ENCODE measurements at regions not wholly inside any gene's neighbourhood (a gene's known extent, or its start where the extent isn't known, plus 50 kb on each side); places are given as distances from the start of the nearest gene placed in this dataset.

DNA sequence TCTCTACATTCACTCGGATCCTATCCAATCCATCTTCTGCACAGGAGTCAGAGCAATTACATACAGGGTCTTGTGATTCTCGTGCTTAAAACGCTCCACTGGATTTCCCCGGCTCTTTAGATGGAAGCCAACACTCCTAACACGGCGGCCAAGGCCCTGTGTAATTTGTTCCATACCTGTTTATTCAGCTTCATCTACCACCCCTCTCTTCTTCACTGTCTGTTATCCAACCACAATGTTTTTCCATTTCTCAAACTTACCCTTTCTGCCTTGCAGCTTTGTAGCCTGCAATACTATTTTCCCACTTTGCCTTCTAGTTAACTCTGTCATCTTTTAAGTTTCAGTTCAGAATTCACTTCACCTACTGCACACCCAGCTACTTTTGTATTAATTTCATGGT is 249.6 kb upstream of the USP25 start:
- ATAC-seq = no peak
- intact Hi-C loops (cut with micrococcal nuclease) = loop anchor here (5.0 to 10.0 kb wide), 2 partner anchors 415 to 618 kb away; partner anchors contain the start of gene NRIP1
- no peak for DNase-seq

DNA sequence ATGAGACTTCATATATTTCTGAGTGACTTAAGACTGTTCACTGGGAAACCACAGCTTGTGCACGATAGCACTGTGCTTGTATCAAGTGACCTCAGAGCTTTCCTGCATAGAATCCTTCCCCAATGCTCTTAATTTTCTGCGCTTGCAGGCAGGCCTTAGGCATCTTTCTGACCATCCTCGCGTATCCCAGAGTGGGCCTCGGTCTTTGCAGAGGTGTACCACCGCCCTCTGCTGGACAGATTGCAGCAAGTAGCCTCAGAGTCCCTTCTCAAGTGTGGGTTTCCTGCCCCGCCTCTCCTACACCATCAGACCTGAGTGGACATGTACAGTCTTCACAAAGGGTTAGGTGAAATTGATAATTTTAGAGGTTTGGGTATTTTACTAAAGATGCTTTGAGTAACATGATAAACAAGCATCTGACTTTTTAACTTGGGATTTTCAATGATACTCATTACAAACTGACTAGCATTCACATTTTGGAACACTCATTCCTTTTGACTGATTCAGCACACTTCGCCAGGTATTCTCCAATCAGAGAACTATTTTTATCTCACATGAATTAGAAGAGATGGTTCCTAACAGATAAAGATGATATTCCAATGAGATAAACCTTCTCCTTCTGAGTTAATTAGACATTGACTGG is 246.5 kb upstream of the USP25 start:
- ATAC-seq (peak; percentile 100), DNase-seq (peak; percentile 86)
- intact Hi-C loops (cut with micrococcal nuclease) = loop anchor here (5.0 to 10.0 kb wide), 2 partner anchors 418 to 621 kb away; partner anchors contain the start of gene NRIP1

DNA sequence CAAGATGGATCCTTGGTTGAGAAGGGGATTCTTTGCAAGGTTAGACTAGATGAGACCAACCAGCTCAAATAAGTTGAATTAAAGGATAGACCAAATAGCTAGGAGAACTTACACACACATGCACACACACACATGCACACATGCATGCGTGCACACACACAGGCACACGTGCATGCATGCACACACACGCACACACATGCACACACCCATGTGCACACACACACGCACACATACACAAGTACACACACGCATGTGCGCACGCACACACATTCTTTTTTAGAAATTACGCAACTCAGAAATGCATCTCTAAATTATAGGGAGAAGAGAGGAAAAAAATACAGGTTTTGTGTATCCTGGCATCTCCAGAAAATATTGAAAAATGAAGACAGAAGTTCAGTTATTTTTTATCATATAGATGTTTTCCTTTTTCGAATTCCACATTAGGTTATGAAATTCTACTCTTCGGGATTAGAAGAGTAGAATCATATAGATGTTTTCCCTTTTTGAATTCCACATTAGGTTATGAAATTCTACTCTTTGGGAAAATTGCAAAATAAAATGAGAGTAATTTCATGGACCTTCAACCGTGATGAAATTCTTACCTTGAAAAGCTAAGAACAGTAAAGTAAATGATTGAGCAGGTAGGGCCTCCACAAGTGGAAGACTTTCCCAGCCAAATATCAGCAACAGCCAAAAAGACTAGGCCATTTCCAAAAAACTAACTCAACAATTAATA is 243.2 kb upstream of the USP25 start:
- ATAC-seq = no peak
- intact Hi-C loops (cut with micrococcal nuclease) = loop anchor here (10.0 kb wide), 1 partner anchor 422 kb away; the partner anchor contains the start of gene NRIP1
- no peak for DNase-seq

DNA sequence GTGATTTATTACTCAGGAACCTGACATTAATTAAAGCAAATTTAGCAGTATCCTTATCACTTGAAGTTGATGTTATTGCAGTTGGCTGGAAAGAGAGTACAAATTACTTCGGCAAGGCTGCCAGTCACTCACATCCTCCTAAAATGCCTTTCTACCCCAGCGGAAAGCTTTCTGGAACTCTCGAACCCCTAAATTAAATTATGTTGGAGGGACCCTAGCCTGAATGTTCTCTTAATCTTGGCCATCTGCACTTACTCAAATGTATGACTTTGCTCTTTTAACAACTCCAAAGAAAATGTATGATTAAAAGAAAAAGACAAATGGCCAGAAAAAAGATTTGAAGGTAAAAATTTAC is 242.6 kb upstream of the USP25 start:
- no peak for DNase-seq
- intact Hi-C loops (cut with micrococcal nuclease) = loop anchor here (10.0 kb wide), 1 partner anchor 422 kb away; the partner anchor contains the start of gene NRIP1
- no peak for ATAC-seq

DNA sequence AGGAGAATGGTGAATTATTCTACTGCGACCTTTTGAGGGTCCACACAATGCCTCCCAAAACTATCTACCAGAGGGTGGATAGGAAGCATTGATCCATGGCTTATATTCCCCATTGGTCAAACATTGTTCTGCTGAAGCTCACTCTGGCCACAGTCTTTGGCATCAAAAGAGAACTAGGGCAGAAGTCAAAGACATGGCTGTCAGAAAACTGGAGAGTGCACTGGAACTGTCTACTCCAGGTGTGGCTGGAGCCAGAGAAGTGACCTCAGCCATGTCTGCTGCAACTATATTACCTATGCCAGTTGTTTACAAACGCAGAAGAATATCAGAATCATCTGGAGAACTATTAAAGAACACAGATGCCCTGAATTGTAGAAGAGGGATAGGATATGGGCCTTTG is 238.7 kb upstream of the USP25 start:
- no peak for ATAC-seq
- DNase-seq = no peak
- intact Hi-C loops (cut with micrococcal nuclease) = no loop called here

DNA sequence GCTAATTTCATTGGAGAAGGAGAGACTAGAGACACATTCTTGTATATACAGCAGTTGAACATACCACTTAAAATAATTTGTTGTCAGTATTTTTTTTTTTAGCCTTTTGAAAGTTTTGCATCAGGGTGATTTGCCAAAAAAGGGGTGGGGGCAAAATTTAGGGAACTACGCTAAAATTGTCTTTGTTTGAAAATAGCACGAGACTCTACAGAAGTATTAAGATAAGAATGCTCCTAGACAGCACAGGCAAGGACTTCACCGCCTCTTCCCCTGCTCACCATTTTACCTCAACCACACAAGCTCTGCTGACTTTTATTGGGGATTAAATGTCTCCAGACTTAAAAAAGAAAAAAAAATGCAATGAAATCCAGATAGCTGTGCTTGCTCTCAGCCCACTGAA is 236.1 kb upstream of the USP25 start:
- no peak for ATAC-seq

DNA sequence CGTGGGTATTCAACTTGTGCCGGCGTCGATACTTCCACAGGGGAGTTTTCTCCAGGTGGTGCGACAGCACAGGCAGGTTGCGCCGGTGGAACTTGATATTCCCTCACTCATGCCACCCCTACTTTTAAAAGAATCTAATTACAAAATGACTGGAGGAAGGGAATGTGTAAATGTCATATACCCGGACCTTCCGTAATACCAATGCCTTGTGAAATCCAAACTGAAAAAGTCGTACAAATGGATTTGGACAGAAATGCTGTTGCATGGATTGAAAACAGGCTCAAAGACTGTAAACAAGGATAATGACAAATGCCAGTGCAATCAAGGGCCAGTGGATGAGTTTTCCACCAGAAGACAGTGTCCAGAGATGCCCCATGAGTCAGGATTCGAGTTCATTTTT is 235.3 kb upstream of the USP25 start:
- intact Hi-C loops (cut with micrococcal nuclease) = no loop called here
- DNase-seq (no peak), ATAC-seq (no peak)

More for the DNA sequence above, 236.1 kb upstream of the USP25 start:
- no peak for DNase-seq
- intact Hi-C loops (cut with micrococcal nuclease) = no loop called here

DNA sequence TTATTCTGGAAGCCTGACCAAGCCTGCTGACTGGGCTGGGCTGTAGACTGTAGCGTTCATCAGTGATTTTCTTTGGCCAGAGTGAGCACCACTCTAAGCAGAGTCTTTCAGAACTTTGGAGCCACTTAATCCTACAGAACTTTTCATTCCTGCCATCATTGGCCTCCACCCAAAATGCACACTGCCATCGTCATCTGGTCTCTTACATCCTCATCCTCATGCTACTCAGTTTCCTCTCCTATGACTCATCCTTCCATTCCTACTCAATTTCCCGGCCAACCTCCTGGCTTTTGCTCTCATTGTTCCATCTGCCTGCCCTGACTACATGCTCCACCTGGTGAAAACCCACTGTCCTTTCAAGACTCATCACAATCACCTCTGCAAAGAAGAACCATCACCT is 233.8 kb upstream of the USP25 start:
- DNase-seq (no peak), ATAC-seq (no peak)
- intact Hi-C loops (cut with micrococcal nuclease) = no loop called here

DNA sequence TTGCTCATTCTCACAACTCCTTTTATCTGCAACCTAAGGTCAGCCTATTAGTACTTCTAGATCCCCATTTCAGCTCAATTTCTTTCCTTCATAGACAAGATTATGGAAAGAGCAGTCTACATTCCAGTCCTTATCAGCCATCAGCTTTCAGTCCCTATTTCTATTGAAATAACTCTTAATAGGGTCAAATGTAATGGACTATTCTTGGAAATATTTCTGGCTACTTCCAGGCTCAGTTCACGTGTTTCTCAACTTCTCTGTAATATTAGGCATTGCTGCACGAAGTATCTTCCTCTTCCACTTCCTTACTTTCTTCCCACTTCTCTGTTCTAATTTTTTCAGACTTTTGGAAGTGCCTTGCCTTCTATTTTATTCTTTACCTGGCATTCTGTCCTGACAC is 232.9 kb upstream of the USP25 start:
- no peak for ATAC-seq

DNA sequence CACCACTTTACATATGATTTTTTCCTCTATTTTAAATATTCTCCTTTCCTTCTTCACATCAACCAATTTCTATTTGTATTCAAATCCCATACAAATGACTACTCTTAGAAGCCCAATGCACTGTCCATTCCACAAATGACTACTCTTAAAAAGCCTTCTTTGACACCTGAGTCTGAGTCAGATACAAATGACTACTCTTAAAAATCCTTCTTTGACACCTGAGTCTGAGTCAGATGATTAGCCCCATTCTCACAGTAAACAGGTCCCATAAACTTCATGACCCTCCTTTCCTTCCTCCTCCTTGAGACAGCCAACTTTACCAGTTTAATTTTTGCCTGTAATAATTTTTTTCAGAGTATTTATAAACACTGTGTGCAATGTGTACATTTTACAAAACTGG is 231.3 kb upstream of the USP25 start:
- ATAC-seq (no peak), DNase-seq (no peak)
- intact Hi-C loops (cut with micrococcal nuclease) = no loop called here

More for the DNA sequence above, 232.9 kb upstream of the USP25 start:
- intact Hi-C loops (cut with micrococcal nuclease) = no loop called here
- DNase-seq = no peak

DNA sequence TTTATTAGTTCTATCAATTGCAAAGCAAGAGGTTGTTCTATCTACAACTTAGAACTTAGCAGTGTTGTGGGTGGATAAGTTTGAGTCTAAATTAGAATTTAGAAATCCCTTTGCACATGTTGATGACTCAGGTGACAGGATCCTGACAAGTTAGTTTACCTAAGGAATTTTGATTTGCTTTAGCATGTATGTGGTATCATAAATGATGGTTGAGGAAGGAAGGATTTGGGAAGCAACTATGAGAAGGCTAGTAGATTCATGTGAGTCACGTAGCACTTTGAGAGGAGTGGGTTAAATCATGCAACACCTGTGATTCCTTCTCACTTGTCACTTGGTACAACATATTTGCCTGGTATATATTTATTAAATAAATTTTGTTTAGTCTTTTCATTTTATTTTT is 223.7 kb upstream of the USP25 start:
- intact Hi-C loops (cut with micrococcal nuclease) = no loop called here
- no peak for DNase-seq
- ATAC-seq = no peak

DNA sequence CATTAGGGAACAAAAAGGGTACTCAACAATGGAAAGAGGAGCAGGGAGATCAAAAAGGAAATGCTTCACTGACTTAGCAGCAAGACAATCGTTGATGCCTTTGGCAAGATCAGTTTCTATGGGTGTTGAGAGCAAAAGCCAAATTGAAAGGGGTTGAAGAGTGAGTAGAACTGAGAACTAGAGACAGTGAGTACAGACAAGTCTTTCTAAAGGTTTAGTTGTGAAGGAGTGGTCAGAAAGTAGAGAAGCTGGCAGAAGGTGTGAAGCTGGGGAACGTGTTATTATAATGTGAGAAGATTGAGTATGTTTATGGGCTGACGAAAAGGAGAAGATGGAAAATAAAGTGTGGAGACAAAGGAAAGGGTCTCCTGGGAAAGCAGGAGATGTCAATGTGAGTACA is 221.2 kb upstream of the USP25 start:
- DNase-seq (no peak), ATAC-seq (no peak)
- intact Hi-C loops (cut with micrococcal nuclease) = no loop called here

DNA sequence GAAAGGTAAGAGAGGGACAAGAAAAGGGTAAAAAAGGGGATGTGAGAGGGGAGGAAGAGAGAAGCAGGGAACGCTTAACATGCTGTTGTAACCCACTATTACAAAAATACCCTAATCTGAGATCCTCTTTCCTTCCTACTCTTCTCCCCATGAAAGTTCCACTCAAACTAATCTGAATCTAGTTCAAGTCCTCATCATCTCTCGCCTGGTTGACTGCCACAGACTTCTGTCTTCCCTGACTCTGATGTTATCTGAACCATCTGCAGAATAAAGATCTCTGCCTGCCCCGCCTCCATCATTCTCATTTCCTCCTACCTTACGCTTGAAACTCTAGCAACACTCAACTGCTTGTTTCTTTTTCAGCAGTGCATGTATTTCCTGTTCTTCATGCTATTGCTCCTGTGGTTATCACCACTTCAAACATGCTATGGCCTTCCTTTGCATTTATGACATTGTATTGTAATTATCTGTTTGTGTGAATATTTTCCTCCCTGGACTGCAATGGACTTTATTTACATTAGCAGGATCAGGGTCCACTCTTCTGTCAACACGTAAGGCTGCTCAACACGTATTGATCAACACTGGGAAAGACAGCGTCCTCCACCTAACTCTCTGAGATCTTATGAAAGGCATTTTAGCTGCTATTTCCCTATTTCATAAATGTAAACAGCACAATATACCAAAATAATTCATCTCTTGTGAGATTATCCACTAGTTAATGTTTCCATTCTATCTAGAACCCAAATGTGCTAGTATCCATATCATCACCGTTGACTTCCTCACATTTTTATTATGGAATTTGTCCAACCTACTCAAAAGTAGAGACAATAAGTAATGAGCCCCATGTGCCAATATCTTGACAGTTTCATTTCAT is 215.5 kb upstream of the USP25 start:
- ATAC-seq (no peak), DNase-seq (no peak)
- intact Hi-C loops (cut with micrococcal nuclease) = no loop called here

DNA sequence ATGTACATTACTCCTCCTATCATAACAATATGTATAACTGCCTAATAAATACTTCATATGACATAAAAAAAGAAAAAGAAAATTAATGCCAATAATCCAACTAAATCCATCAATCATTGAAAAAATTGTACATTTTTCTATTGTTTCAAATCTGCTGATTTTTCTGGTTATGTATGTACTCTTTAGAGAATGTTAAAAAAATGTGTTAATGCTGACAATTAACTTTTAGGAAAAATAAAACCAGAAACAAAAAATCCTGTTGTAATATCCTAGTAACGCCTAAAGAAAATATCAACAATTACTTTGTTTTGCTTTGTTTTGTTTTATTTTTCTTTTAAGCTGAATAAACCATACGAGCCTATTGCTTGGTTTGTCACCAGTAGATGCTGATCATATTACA is 213.9 kb upstream of the USP25 start:
- no peak for ATAC-seq
- DNase-seq = no peak
- intact Hi-C loops (cut with micrococcal nuclease) = no loop called here

DNA sequence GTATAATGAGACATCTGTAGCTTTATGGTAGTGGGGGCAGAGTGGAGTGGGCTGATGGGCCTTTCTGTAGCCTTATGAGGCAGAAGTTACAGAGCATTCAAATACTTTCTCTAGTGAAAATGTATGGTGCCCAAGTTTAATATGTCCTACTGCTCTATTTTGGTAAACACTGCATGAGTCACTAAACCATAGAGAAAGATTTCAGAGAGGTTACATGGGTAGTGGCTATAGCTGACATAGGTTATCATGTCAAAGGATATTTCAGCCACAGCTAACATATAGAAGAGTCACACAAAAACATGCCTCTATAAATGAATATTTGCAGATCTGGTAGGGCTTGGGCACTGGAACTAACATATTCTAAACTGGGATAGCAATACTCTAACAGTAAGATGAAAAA is 212.4 kb upstream of the USP25 start:
- intact Hi-C loops (cut with micrococcal nuclease) = no loop called here

DNA sequence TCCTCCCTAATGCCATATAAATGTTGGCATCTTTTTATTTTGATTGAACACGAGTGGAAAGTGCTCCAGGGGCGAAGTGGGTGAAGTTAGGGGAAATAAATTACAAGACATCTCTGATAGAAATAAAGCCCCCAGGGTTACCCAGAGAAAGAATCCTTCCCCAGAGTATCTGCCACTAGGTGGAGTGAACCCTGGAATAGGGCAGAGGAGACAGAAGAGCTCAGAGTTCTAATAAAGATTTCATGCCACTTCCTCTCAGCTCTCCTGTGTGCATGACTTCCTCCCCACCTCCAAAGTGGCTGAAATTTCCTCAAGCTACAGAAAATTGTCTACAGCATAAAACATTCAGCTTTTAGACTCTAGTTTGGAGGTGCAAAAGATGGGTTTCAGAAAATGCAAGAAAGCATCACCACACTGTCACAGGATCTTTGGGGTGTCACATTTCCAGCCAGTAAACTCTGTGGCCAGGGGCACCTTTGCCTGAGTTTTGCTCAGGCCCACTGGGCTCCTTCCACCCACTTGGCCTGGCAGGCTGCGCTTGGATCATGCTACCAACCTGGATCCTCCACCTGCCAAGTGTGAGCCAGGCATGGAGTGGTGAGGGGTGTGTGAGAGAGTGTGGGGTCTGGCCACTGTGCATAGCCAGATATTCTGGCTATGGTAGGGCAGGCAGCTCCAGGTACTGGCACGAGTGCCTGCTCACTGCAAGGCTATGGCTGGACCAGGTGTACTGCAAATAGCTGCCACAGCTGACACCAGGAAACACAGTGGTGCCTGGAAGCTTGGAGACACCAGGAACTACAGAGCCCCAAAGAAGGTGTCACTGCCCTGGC is 208.8 kb upstream of the USP25 start:
- DNase-seq = no peak
- intact Hi-C loops (cut with micrococcal nuclease) = no loop called here
- no peak for ATAC-seq

More for the DNA sequence above, 212.4 kb upstream of the USP25 start:
- DNase-seq (no peak), ATAC-seq (no peak)

DNA sequence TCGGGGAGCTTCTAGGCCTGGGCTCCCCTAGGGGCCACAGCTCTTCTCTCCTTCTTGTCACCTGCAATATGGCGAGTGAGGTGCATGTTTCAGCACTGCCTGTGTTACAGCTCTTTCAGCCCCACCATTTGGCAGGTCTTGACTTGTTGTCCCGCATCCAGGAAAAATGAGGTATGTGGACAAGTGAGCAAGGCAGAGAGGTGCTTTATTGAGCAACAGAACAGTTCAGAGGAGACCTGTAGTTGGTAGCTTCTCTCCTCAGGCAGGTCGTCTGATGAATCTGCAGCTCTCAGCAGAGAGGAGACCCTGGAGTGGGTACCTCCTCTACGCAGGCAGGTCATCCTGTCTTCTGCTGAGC is 208.2 kb upstream of the USP25 start:
- intact Hi-C loops (cut with micrococcal nuclease) = no loop called here
- DNase-seq (no peak), ATAC-seq (no peak)

DNA sequence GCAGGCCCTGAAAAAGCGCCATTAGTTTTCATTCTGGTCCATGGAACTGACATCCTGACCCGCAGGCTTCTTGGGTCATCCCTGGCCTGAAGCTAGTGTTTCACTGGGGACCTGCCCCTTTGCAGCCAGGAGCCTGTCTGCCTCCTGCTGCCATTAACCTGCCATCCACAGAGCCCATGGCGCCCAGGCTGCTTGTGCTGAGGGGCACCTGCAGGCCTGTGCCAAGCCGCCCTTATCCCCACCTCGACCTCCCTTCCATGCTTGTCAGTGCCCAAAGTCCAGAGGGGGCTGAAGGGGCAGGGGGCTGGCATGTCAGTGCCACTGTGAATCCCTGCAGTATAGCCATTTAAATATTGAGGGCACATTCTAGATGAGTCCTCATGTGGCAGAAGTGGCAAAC is 207.6 kb upstream of the USP25 start:
- intact Hi-C loops (cut with micrococcal nuclease) = no loop called here
- ATAC-seq = no peak

DNA sequence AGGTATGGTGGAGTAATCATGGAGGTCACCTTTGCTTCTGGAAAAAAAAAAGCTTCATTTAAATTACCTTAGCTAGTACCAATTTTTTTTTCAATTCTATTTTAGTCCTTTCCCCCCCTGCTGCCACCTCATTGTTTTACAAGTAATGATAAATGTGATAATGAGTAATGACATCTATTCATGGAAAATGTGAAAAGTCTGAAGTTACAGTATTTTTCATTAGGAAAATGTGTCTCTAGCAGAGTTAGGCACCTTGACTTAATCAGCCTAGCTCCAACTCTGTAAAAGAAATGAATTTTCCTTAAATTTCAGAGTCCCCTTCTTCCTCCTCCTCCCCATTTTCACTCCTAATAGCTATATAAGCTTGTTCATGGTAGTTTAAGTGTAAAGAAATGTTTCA is 204.9 kb upstream of the USP25 start:
- ATAC-seq = no peak
- DNase-seq = no peak
- intact Hi-C loops (cut with micrococcal nuclease) = no loop called here

More for the DNA sequence above, 207.6 kb upstream of the USP25 start:
- no peak for DNase-seq

Data from left ventricle myocardium superior (tissue), 1 donor.